OCI-LY7 (cell line): ENCODE measurements at regions not wholly inside any gene's neighbourhood (a gene's known extent, or its start where the extent isn't known, plus 50 kb on each side); places are given as distances from the start of the nearest gene placed in this dataset.

ENCODE experiments used
- CTCF ChIP-seq: fragments of 200-600 bp; sonication (generic); conservative IDR thresholded peaks from 2 replicates; pipeline ENCODE4 v1.5.1; 2014; ENCODE audit warnings: mild to moderate bottlenecking, antibody characterized with exemption, low read length, moderate library complexity, mixed read lengths
- EZH2phosphoT487 ChIP-seq: fragments of 200-600 bp; sonication (generic); IDR thresholded peaks from 2 replicates; pipeline ENCODE4 v1.6.1; 2018; ENCODE audit warnings: low read depth, borderline replicate concordance, mild to moderate bottlenecking, mixed run types, antibody characterized with exemption, low read length, moderate library complexity, mixed read lengths

- TF ChIP-seq CTCF (no peak), EZH2phosphoT487 (no peak)
These were observed 218.6 kb downstream of the SEMA6A start for GRCh38 chr5:116355819-116356601.
